COLO668 (cell line): ENCODE measurements at regions not wholly inside any gene's neighbourhood (a gene's known extent, or its start where the extent isn't known, plus 50 kb on each side); places are given as distances from the start of the nearest gene placed in this dataset.

ENCODE experiments used
- DNase-seq: peaks from one replicate; lab custom pipeline; 2025; ENCODE audit not compliant: unreplicated experiment; lab: John Stamatoyannopoulos, UW

- DNase-seq, result no peak
Measured at GRCh38 chr11:27216270-27217149, 146.5 kb downstream of the CCDC34 start.

DNA sequence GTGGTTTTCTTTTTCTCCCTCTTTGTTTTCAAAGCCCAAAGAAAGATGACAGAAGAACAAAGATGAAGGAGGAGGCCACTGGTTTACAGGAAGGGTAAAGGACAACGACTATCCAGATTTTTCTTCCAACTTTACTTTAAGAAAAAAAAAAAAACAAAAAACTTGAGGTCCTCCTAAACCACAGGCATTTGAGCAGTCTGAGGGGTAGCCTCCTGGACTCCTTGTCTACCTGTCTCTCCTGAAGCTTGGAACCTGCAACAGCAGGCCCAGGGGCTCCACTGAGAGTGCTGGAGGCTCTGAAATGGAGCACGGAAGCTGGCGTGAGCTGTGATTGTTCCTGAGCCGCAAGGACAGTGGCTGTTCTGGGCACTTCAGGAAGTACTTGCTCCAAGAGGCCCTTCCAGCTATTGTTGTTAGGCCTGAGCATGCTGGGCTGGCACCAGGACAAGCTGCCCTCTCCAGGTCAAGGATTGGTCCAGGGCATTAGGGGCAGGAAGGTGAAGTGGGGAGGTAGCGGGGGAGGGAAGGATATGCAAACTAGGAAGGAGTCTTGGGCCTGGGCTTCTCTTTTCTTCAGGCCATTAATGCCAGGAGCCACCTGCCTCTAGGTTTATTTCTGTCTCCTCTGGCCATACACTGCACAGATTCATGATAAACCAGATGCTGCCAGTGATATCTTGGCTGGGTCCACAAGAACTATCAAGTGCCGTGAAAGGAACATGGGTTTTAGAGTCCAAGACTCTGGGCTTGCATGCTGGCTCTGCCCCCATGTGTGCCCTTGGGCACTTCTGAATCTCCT lies 147.3 kb downstream of the CCDC34 start:
- no peak for DNase-seq

- no peak for DNase-seq
Measured at GRCh38 chr11:27214713-27215112, 148.3 kb downstream of the CCDC34 start.

DNA sequence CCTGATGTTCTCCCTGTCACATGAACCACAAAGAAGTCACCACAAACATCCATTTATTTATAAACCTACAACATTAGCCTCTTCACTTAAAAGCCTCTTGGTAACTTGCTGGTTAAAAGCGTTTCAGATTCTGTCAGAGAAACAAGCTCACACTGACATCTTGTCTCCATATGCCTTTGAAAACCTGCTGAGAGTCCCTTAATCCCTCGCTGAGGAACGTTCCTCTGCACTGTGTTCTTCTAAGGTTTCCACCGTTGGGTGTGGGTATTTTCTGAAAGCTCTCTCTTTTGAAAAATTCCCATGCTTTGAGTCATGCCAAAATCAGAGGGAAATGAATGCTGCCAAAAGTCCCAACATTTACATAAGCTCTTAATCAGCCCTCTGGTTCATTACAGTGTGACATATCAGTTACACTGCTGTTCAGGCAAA lies 149.8 kb downstream of the CCDC34 start:
- DNase-seq, result no peak

- DNase-seq, result no peak
Measured at GRCh38 chr11:27212248-27212780, 150.7 kb downstream of the CCDC34 start.

- peak; percentile 16 for DNase-seq
Measured at GRCh38 chr11:27211370-27212127, 151.5 kb downstream of the CCDC34 start.

DNA sequence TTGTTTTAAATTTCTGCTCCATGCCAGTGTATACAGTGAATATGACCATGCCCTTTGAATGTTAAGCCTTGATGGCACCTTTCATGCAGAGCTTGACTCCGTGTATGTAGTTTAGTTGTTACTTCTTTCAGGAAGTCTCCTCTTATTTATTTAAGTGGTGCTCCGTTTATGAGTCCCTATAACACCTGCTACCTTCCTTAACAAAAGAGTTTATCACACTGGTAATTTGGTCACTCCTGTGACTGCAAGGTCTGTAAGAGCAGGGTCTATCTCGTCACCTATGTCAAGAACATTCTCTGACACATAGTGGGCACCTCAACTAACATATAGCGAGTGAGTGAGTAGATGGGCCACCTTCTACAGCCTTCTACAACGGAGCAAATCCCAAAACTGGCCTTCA lies 152.5 kb downstream of the CCDC34 start:
- DNase-seq, result no peak

DNA sequence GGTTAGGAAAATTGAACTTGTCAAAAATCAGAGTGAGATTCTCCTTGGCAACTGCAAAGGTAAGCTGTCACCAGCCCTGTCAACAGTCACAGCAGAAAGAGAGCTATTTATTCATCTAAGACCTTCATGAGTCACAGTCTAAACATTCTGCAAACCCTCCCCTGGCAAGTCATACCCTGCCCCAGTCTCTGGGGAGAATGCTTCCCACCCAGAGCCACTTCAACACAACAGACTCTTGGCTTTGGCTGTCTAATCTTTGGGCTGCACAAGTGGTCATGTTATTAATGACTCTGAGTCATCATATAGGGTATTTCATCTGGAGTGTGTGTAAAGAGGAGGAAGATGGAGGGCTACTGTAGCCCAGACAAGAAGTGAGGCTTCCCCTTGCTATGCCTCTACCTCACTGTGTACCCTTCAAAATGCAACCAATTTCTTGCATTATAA lies 153.4 kb downstream of the CCDC34 start:
- DNase-seq, result peak; percentile 30

- DNase-seq, result no peak
Measured at GRCh38 chr11:27208846-27209245, 154.2 kb downstream of the CCDC34 start.

DNA sequence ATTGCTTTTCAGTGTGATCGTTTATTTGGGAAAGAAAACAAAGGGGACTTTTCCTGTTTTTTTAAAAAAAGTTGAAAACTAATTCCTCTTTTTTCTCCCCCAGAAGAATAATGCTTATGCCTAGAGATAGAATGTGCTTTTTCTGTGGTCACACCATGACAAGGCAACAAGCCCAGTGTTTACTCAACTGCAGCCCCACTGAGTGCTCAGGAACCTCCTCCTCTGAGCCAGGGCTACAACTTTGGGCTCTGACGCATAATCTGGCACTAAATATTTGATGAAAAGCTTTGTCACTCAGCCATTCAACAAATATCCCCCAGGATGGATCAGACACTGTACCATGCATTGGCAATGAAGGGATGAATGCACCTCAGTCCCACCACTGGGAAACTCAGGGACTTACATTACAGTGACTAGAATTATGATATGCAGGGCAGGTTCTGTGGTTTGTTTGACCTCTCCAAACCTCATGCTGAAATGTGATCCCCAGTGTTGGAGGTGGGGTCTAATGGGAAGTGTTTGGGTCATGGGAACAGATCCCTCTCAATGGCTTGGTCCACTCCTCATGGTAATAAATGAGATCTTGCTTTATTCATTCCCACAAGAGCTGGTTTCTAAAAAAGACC lies 155.9 kb downstream of the CCDC34 start:
- DNase-seq, result no peak

DNA sequence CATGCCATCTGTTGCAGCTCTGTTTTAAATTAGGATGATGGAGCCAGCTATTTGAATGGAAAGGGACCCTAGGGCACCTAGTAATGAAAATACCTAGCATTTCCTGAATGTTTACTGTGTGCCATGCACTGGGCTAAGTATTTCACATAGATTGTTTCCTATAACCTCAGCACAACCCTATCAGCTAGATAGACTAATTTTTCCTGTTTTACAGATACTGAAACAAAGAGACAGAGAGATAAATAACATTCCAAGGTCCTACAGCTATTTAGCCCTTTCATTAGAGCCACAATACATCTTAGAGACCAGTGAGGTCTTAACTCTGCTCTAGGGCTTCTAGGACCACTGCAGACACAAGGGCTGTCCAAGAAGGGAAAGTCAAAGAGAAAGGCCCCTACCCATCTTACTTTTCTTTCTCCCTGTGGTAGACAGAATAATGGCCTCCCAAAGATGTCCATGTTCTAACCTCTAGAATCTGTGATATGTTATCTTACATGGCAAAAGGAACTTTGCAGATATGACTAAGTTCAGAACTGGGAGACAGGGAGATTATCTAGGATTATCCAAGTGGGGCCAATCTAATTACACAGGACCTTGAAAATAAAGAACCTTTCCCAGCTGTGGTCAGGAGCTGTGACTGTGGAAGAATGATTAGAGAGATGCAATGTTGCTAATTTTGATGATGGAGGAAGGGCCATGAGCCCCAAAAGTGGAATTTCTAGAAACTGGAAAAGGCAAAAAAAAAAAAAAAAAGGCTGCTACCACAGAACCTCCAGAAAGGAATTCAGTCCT lies 157.0 kb downstream of the CCDC34 start:
- DNase-seq, result no peak

DNA sequence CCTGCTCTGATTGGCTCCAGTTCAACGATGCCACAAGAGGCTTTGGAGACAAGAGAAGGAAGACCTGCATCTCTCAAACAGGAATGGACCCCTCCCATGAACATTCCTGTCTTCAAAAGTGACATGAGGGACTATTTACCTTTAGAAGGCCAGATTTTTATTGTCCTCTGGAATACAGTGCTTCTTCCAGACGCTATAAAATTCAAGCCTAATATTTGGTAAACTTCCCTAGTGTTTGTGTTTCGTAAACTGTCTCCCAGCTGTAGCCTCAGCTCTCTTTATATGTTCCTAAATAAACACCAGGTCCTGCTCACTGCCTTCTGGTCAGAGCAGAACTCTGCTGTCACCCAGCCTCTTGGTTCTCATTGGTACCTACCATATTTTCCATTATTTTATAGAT lies 157.8 kb downstream of the CCDC34 start:
- no peak for DNase-seq

DNA sequence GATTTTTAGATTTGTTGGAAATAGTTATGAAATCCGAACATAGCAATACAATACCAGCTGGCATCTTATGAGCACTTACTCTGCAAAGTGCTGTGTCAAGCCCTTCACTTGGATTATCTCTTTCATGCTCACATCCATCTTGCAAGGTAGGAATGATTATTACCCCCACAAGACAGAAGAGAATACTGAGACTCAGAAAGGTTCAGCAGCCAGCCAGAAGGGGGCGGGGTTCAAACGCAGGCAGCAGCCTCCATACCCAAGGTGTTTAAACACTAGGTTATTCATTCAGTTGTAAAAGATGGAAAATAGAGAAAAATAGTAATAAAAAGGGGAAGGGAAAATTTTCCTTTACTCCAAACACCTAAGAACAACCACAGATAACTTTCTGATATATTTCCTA lies 158.5 kb downstream of the CCDC34 start:
- DNase-seq, result no peak

DNA sequence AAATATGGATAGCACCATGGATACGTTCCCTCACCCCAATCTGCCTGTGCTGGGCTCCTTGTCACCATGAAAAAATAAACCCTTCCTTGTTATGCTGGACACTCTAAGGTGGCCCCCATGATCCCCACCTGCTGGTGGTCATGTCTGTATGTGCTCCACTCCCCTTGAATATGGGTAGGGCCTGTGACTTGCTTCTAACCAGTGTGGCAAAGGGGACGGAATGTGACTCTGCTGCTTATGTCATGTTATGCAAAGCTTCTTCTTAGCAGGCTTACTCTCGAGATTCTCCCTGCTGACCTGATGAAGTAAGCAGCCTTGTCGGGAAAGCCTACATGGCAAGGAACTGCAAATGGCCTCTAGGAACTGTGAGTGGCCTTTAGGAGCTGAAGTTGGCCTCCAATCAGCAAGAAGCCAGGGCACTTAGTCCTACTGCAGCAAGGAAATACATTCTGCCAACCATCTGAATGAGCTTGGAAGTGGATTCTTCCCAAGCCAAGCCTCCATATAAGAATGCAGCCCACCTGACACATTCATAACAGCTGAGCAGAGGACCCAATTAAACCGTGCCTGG lies 159.9 kb downstream of the CCDC34 start:
- no peak for DNase-seq

- peak; percentile 97 for DNase-seq
Measured at GRCh38 chr11:27201454-27202302, 161.1 kb downstream of the BBOX1 start.

- no peak for DNase-seq
Measured at GRCh38 chr11:27200779-27201453, 160.3 kb downstream of the BBOX1 start.

GRCh38 chr11:27196203-27196897 lies 155.7 kb downstream of the BBOX1 start:
- no peak for DNase-seq
